Right lobe of liver (tissue), 4 donors: ENCODE measurements at regions not wholly inside any gene's neighbourhood (a gene's known extent, or its start where the extent isn't known, plus 50 kb on each side); places are given as distances from the start of the nearest gene placed in this dataset.

Experiments
- POLR2A ChIP-seq: fragments of 450-650 bp; IDR thresholded peaks from one replicate; pipeline ENCODE4 v1.6.1; 2017; ENCODE audit warnings: antibody characterized with exemption, mild to moderate bottlenecking
- TF ChIP-seq, protein P1 (sequence below), 4 donors: fragments of 200-600 bp in 3 of 4; fragments of 450-650 bp in 1 of 4; IDR thresholded peaks; one replicate each; pipeline versions ENCODE4 v1.5.1 to v1.8.0; 2016 to 2022; ENCODE audit warnings: antibody characterized with exemption in 4 of 4, mild to moderate bottlenecking in 2 of 4
- donor health status: DM: no; HTN: no; CAD: no.
- donor health status: DM: no; HTN: no; CAD: no.
- donor health status: DM: no; HTN: yes; CAD: no.

DNA sequence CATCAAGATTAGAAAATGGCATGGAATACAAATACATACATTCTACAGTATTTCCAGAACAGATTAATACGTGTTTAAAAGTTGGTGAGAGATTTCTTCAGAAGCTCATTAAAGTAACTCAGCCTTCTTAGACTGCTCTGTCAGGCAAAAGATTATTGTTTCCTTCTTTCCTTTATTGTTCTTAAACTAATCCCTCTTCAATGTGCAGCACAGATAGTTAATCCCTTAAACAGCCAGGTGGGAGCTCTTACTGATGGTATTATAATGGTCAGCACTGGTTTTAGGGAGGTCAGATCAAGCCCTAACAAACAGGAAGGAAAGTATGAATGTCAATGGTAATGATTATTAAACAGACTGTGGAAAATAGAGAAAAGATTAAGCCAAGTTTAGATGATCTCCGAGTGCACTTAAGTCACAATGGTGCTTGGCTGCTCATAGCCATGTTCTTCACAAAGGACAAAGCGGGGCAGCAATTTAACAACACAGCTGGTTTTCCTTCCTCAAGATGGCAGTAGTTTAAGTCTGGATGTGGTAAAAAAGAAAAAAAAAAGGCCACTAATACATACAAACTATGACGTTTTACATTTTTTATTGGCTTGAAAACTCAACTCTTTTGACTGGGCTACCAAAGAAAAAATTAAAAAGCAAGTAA is 992.6 kb downstream of the PCDH9 start:
- TF ChIP-seq, protein P1, sequence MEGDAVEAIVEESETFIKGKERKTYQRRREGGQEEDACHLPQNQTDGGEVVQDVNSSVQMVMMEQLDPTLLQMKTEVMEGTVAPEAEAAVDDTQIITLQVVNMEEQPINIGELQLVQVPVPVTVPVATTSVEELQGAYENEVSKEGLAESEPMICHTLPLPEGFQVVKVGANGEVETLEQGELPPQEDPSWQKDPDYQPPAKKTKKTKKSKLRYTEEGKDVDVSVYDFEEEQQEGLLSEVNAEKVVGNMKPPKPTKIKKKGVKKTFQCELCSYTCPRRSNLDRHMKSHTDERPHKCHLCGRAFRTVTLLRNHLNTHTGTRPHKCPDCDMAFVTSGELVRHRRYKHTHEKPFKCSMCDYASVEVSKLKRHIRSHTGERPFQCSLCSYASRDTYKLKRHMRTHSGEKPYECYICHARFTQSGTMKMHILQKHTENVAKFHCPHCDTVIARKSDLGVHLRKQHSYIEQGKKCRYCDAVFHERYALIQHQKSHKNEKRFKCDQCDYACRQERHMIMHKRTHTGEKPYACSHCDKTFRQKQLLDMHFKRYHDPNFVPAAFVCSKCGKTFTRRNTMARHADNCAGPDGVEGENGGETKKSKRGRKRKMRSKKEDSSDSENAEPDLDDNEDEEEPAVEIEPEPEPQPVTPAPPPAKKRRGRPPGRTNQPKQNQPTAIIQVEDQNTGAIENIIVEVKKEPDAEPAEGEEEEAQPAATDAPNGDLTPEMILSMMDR (IDR thresholded peaks at IDR 0.05) = no peak
- TF ChIP-seq POLR2A = no peak
